HUES6 (cell line): ENCODE measurements at regions not wholly inside any gene's neighbourhood (a gene's known extent, or its start where the extent isn't known, plus 50 kb on each side); places are given as distances from the start of the nearest gene placed in this dataset.
"Not testable (repeated sequence)": the region's sequence is repeated elsewhere in the genome, so short reads cannot be mapped to it uniquely, and the experiment has no call there.

Source experiments
- H3K27ac ChIP-seq: 2 replicates; pipeline ENCODE4 v1.7.0; 2013; ENCODE audit warnings: low read depth, mild to moderate bottlenecking, low read length, inconsistent platforms
- H3K27me3 ChIP-seq: 2 replicates; pipeline ENCODE4 v1.6.1; 2013; ENCODE audit warnings: low read length; ENCODE audit not compliant: control insufficient read depth, insufficient read depth
- H3K36me3 ChIP-seq: 2 replicates; pipeline ENCODE4 v1.6.1; 2013; ENCODE audit warnings: low read length; ENCODE audit not compliant: control insufficient read depth, insufficient read depth
- H3K4me1 ChIP-seq: 2 replicates; pipeline ENCODE4 v1.6.1; 2013; ENCODE audit warnings: low read length; ENCODE audit not compliant: control insufficient read depth, insufficient read depth
- H3K4me3 ChIP-seq: 2 replicates; pipeline ENCODE4 v1.5.1; 2013; ENCODE audit warnings: low read depth, low read length
- H3K9ac ChIP-seq: one replicate; pipeline ENCODE4 v1.6.1; 2013; ENCODE audit warnings: mild to moderate bottlenecking, low read length
- H3K9me3 ChIP-seq: 2 replicates; pipeline ENCODE4 v1.6.1; 2013; ENCODE audit warnings: low read depth, low read length; ENCODE audit not compliant: control insufficient read depth, insufficient read depth

GRCh38 chr6:58047389-58047788 lies 730.0 kb downstream of the PRIM2 start:
- H3K4me1 ChIP-seq, H3K27ac ChIP-seq, H3K9me3 ChIP-seq, H3K4me3 ChIP-seq, H3K27me3 ChIP-seq, H3K9ac ChIP-seq, H3K36me3 ChIP-seq: not testable (repeated sequence)

GRCh38 chr6:58047865-58048264 lies 730.4 kb downstream of the PRIM2 start:
- not testable (repeated sequence) for H3K27ac ChIP-seq, H3K4me1 ChIP-seq, H3K9ac ChIP-seq, H3K4me3 ChIP-seq, H3K9me3 ChIP-seq, H3K27me3 ChIP-seq, H3K36me3 ChIP-seq

- H3K27me3 ChIP-seq, H3K4me3 ChIP-seq, H3K36me3 ChIP-seq, H3K9me3 ChIP-seq, H3K9ac ChIP-seq, H3K4me1 ChIP-seq, H3K27ac ChIP-seq: not testable (repeated sequence)
Measured at GRCh38 chr6:58055465-58056176, 738.2 kb downstream of the PRIM2 start.

- not testable (repeated sequence) for H3K9me3 ChIP-seq, H3K27me3 ChIP-seq, H3K27ac ChIP-seq, H3K36me3 ChIP-seq, H3K4me3 ChIP-seq, H3K9ac ChIP-seq, H3K4me1 ChIP-seq
Measured at GRCh38 chr6:58059701-58060100, 742.3 kb downstream of the PRIM2 start.

- H3K9me3 ChIP-seq, H3K4me1 ChIP-seq: not testable (repeated sequence)
Measured at GRCh38 chr6:58063542-58063941, 746.1 kb downstream of the PRIM2 start.

GRCh38 chr6:58067867-58068548 lies 750.6 kb downstream of the PRIM2 start:
- H3K27me3 ChIP-seq, H3K9me3 ChIP-seq, H3K4me3 ChIP-seq, H3K9ac ChIP-seq, H3K36me3 ChIP-seq, H3K4me1 ChIP-seq, H3K27ac ChIP-seq: not testable (repeated sequence)

More at GRCh38 chr6:58063542-58063941, 746.1 kb downstream of the PRIM2 start:
- H3K27ac ChIP-seq, H3K9ac ChIP-seq, H3K4me3 ChIP-seq, H3K36me3 ChIP-seq, H3K27me3 ChIP-seq: not testable (repeated sequence)

- Histone ChIP-seq H3K4me3 (no peak overlapping the region), H3K36me3 (no peaks in the 10 kb centered on the region)
Measured at GRCh38 chr6:58073263-58073662, 755.8 kb downstream of the PRIM2 start.

GRCh38 chr6:58090067-58090466 lies 772.6 kb downstream of the PRIM2 start:
- not testable (repeated sequence) for H3K27me3 ChIP-seq, H3K36me3 ChIP-seq, H3K9ac ChIP-seq, H3K4me3 ChIP-seq, H3K4me1 ChIP-seq, H3K27ac ChIP-seq, H3K9me3 ChIP-seq

More at GRCh38 chr6:58073263-58073662, 755.8 kb downstream of the PRIM2 start:
- Histone ChIP-seq H3K27ac (no peak overlapping the region), H3K9ac (no peak overlapping the region), H3K4me1 (no peaks in the 10 kb centered on the region), H3K27me3 (no peaks in the 10 kb centered on the region), H3K9me3 (peaks cover 3% of the 10 kb centered on the region; the same call in 1 of the 2 replicates)

GRCh38 chr6:58097251-58097650 lies 779.8 kb downstream of the PRIM2 start:
- not testable (repeated sequence) for H3K36me3 ChIP-seq, H3K27ac ChIP-seq, H3K27me3 ChIP-seq, H3K4me3 ChIP-seq, H3K9me3 ChIP-seq, H3K4me1 ChIP-seq, H3K9ac ChIP-seq

GRCh38 chr6:58113960-58114359 lies 796.5 kb downstream of the PRIM2 start:
- Histone ChIP-seq H3K36me3 (no peaks in the 10 kb centered on the region), H3K27me3 (no peaks in the 10 kb centered on the region), H3K4me1 (0 out of 2 replicates have a peak, but pooled peaks cover 5% of the 10 kb centered on the region), H3K9ac (no peak overlapping the region), H3K27ac (no peak overlapping the region), H3K9me3 (no peaks in the 10 kb centered on the region), H3K4me3 (no peak overlapping the region)

GRCh38 chr6:58117162-58117561 lies 799.7 kb downstream of the PRIM2 start:
- not testable (repeated sequence) for H3K9ac ChIP-seq, H3K36me3 ChIP-seq, H3K27ac ChIP-seq, H3K4me3 ChIP-seq, H3K27me3 ChIP-seq, H3K9me3 ChIP-seq, H3K4me1 ChIP-seq
